ENCODE measurements at regions not wholly inside any gene's neighbourhood (a gene's known extent, or its start where the extent isn't known, plus 50 kb on each side); places are given as distances from the start of the nearest gene placed in this dataset.

DNA sequence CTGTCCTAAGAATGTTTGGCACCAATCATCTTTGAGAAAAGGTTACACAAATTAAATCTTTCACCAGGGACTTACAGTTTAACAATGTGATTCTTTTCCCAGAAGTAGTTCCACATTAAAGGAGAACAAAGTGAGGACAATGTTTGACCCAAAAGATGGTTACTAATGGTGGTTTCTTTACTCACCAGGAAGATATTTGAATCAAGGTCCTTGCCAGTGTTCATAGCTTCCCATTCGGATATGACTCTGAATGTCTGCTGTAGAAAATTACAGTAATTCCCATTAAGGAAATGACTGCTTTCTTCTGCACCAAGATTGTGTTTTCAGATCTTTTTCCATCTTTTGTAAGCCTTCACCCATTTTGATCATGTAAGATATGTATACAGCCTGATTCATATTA, 114.6 kb upstream of the ADAMTSL1 start:
- DNase-seq = no peak

DNA sequence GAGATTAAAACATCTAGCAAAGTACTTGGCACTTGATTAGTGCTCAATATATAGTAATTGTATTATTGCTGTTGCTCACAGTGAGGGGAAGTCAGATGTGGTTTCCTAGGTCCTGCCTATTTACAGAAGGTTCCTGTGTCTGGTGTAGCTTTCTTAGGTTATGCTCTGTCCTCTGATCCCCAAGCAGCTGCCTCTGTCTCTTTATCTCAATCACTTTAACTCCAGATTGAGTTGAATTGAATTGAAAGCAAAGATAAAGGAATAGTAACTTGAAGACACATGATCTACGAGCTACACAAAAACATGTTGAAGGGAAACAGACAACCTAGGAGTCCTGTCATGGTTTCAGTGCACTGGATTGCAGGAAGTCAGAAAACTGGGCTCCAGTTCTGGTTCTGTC, 113.9 kb upstream of the ADAMTSL1 start:
- DNase-seq = no peak

DNA sequence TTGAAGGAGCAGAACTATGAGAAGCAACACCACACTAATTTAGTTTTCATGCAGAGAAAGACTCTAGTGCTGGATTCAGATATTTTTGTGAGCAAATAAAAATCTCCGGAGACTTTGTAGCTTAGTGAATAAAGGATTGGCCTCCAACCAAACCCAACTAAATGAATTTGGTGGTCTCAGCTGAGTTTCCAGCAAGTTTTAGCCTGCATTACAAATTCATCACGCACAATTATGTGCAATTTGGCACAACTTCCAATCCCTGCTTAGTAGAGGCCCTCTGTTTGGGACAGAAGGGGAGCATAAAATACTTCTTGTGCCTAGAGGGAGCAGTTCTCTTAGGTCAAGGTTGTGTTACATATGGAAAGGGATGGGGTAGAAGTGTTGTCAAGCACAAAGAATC, 112.3 kb upstream of the ADAMTSL1 start:
- DNase-seq = no peak

DNA sequence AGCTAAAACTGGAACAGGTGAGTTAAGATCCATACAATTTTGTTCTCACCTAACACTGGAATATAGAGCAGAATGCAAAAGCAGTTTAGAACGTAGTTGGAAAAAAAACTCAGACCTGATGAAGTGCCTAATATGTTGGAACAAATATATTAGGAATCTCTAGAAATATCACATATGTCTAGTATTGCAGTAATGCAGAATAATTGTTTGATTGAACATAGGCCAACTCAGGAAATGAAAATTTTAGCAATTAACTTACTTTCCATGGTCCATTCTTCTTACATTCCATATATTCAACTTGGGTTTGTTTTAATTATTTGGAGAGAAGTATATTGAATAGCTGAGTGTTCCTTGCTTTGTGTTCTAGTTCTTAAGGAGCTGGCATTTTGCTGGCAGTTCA, 111.8 kb upstream of the ADAMTSL1 start:
- DNase-seq = no peak

DNA sequence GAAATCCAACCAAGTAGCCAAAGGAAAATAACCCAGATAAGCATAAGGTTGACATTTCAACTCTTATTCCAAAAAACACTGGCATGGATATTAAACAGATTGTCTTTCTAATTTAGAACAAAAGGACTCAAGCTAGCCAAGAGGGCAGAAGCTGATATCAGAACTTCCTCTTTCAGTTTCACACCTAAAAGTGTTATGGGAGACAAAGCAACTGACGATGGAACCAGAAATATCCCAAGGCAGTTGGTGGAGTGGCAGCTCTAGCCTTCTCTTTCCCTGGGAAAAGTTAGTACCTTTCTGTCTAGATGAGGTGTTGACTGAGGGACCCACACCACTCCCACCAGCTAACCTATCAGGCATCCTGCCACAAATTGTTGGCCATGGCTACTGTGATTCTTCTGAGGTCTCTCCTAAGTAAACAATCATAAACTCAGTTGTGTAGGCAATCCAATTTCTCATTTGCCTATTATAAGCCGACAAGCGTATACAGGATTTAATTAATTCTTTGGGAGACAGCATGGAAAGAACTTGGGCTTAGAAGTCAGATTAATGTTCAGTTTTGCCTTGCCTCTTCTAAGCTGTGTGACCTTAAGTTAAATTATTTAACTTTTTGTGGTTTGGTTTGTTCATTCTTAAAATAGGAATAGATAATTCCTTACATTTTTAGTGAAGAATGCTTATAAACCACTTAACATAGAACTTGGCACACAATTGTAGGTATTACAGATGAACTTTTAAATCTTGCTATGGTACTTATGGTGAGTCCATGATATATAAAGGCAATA, 110.9 kb upstream of the ADAMTSL1 start:
- no peak for DNase-seq

DNA sequence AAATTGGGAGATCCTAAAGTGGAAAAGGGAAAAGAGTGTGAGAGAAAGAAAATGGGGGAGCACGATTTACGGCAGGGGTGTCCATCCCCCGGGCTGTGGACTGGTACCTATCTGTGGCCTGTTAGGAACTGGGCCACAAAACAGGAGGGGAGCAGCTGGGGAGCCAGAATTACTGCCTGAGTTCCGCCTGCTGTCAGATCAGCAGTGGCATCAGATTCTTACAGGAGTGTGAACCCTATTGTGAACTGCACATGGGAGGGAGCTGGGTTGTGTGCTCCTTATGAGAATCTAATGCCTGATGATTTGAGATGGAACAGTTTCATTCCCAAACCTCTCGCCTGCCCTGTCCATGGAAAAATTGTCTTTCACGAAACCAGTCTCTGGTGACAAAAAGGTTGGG, 108.3 kb upstream of the ADAMTSL1 start:
- no peak for DNase-seq

DNA sequence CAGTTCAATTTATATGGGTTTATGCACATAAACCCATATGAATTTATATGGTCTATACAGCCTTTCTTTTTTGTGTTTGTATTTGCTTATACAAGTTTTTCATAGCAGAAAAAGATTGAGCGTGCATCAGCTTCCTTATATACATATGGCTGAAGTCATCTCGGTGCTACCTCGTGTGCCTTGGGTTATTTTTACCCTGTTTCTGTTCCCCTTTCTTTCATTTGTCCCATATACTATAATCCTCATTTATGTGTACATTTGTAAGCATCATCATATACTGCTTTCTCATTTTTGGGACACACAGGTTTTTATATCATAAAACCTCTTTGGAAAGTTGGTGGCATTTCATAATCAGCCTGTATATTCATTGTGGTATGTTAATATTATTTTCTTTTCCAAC, 107.8 kb upstream of the ADAMTSL1 start:
- DNase-seq = no peak

DNA sequence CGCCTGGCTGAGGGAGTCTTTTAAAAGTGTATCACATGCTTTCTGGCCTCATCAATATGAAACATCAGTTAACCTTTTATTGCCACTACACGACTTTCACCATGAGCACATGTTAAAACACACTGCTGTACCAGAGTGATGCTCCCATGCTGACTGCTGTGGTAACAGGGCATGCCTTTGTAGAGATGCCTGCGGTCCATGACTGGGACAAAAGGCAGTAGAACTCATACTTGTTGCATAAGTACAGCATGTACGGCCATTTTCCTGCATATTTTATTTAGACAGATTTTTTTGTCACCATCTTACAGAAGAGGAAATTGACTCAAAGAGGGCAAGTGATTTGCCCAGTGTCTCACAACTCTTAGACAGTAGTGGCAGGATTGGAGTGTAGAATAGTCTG, 105.7 kb upstream of the ADAMTSL1 start:
- DNase-seq = no peak

DNA sequence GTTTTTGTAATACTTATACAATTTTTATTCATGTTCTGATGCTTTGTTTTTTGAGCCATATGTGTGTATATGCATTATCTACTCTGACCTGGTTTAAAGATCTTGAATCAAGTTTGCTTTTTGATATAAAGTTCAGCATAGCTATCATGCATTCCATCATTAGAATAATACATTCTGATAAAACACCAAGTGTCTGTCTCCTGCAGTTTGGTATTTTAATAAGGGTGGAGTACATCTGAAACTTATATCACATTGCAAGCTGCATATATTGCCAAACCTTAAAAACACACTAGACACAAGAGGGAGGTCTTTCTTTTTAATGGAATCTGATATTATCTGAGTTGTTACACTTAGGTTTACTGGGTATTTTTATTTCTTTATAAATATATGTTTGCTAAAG, 102.8 kb upstream of the ADAMTSL1 start:
- DNase-seq = no peak

DNA sequence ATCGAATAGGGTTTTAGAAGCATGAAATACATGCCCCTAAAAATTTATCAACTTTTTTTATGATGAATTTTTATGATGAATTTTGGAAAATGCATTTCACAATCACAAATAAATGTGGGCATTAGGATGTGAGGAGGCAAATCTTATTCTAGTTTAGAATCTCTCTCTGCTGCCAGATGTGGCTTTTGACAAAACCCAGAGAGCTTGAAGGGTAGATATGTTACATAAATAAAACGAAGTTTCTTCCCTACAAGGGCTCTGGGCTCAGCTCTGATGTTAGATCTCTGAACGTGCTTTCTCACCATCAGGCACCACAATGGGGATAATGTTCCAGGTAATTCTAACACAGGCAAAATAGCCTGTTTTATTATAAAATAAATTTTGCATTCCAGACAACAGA, 102.3 kb upstream of the ADAMTSL1 start:
- no peak for DNase-seq

DNA sequence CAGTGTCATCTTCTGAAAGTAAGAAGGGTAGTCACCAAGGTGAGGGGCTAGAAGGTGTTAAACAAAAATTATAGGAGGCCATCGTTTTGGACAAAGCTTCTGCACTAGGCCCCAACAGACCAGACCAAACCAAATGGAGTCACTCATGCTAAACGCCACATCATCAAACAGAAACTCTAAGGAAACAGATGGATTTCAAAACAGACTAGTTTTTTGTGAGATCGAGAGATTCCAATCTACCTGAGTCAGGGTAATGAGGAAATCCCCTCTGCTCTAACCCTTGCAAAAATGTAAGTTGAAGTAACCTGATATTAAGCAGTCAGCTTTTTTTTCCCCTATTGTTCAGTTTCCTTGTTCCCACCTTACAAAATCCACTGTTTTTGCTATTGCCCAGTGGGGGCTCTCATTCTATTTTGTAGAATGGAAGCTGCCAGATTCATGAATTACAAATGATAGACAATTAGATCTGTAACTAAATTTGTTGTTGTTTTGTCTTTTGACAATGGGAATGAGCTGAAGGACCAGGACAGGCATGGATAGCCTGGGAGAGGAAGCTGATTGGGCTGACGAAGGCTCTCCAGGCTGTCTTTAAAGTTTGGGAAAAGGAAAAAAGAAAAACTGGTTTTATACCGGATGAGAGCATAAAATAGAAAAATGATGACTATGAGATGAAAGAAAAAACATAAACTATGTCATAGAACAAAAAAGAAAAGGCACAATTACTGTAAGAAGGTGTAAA, 94.7 kb upstream of the ADAMTSL1 start:
- DNase-seq = no peak

DNA sequence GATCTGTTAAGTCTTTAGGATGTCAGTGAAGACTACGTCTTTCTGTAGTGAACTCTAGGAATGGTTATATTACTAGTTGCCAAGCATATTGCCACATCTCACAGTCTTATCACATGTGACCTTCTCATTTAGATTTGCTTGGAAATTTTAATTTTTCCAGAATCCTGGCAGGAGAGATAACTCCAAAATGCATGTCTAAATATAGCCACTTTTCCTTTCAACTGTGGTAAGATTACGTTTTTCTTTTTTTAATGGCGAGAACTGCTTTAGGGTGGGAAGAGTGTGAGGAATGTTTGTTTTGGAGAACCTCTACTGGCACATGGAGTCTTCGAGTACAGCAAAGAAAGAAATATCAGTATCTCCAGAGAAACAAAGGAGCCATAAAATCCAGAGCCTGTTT, 91.7 kb upstream of the ADAMTSL1 start:
- DNase-seq = no peak

DNA sequence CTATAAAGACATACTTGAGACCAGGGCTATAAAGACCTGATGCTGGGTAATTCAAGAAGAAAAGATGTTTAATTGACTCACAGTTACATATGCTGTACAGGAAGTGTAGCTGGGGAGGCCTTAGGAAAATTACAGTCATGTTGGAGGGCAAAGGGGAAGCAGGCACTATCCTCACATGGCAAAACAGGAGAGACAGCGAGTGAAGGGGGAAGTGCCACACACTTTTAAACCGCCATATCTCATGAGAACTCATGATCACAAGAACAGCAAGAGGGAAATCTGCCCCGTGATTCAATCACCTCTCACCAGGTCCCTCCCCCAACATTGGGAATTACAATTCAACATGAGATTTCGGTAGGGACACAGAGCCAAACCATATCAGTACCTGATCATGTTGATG, 89.9 kb upstream of the ADAMTSL1 start:
- DNase-seq = no peak

DNA sequence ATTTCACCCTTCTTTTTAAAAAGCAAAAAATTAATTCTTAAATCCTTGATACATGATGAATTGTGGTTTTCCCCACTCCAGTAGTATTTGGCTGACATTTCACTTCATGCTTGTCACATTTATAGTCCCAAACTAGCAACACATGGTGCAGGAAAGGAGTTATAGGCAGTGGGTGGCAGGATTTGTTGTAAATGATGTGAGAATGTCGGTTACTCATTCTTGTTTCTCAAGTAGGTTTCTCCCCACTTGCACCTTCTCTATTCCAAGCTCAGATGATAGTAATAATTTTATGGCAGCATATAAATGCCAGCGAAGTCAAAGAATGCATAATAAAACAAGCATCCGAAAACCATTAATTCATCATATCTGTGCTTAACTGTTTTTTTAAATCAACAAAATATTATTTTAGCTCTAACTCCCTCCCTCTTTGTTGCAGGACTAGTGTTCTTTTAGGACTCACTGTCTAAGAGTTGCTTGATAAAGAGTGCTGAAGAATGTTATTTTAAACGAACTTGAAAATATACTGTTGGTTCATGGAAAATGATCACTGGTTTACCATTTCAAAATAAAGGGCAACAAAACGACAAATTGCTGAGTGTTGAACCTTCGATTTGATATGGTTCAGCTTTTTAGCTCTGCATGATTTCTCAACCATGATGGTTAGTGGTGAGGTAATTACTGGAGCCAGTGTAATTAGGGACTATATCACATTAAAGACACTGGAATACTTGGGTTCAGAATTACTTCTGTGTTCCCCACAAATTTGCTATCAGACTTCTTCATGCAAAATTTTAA, 88.1 kb upstream of the ADAMTSL1 start:
- no peak for DNase-seq

DNA sequence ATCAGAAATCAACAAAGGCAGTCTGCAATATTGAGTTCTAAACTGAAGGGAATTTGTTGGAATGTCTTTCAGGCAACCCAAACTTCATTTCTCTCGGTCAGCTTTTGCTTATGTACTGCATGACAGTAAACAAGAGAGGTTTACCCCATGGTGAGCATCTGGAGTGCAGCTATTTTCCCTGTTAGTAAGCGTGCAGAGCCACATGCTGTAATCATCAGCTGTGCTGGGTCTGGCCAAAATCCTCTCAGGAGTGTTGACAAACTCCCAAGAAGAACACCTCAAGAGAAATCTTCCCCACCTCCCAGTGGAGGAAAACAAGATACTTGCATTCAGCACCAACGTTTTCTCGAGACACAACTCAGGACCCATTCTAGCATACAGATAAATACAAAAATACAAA, 83.6 kb upstream of the ADAMTSL1 start:
- DNase-seq = no peak

DNA sequence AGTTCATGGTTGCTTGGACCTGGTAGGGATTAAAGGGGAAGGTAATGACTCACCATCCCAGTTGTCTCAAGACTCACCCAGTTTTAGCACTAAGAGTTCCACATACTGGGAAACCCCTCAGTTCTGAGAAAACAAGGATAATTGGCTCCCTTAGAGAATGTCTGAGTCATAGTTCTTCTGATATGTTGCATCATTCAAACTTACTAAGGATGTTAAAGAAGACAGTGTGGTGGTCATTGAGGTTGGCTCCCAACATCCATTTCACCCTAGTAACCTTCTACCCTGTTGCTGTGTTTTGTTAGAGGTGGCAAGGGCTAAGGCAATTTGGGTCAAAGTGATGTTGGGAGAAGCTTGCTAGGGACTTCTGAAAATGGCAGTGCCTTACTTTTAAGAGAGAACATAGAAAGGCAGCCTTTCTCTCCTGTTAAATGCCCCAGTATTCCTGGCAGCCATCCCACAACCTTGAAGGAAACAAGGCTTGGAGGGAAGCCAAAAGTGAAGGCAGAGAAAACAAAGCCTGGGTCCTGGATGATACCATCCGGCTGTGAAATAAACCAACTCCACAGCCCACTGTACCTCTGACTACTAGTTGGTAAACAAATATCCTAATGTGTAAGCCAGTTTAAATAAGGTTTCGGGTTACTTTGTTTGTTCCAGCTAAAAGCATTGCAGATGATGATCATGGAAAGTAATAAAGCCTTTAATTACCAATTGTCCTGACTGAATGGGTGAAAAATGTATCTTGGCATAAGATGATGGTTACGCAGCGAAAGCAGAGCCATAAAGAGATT, 80.4 kb upstream of the ADAMTSL1 start:
- peak; percentile 93 for DNase-seq

DNA sequence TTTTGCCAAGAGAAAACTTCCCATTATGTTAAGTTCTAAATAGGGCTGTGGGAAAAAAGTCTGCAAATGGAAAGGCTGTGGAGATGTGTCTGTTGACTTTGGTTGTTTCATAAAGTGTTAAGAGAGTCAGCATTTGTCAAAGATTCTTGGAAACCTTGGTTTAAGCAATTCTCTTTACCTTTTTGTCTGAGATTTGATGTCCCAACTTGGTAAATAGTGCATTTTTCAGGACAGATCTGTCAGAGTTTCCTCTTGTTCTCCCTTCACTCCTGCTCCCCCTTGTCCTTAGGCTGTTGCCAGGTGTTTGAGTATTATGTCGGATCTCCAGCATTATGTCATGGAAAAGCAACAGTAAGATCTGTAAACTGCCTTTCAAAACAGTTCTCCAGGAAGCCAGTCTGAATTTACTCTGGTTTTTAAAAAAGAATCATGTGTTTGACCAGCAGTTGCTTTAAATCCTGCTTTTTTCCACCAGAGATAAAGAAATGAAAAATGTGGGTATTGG, 79.1 kb upstream of the ADAMTSL1 start:
- DNase-seq = no peak

DNA sequence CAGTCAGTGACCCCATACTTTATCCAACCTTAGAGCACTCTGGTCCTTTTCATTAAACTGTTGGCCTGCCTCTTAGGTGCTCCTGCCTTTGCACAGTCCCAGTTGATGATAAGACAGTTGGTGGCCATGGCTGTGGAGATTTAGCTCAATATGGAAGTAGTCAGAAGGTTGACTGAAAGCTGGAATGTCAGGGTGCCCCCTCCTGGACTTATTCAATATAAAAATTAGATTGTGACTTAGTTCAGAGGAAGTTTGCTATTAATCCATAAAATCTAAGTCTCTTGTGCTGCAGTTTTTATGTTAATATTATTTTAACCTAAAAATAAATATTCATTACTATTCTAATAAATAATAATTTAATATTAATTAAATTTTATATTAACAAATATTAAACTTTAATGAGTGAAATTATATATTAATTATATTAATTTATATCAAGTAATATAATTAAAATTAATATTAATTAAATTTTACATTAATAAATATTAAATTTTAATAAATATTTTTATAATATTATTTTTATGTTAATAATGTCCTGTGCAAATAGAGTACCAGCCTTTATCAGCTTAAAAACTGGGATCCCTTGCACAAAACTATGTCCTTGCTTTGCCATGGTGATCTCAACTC, 77.7 kb upstream of the ADAMTSL1 start:
- DNase-seq = no peak

DNA sequence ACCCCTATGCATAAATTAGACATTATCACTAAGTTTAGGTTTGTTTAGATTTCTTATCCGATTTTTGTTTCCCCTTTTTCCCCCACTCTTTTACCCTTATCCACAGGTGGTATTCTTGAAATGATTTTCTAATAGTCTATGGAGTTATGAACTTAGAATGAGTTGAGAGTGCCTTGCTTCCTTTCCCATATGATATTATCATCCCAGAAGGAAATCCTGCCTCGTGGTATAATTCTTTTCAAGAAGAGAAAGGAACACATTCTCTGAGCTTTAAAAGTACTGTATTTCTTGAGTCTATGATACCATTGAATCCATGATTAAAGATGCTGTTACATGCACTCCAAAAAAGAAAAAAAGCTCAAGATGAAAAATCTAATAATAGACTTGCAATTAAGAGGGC, 76.9 kb upstream of the ADAMTSL1 start:
- no peak for DNase-seq

DNA sequence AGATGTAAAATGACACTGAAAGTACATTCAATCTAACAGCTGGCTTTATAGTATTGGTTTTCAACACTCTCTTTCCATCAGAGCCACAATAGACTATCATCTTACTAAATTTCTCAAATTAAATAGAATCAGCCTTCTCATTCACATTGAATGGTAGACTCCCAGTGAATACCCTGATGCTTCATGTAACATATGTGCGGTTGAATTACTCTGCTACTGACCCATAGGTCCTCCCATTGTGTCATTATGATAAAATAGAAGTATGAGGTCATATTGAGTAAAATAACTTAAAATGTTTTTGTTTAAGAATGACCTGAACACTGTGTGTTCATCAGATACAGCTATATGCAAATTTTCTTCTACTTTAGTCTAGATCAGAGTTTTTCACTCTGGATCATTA, 75.9 kb upstream of the ADAMTSL1 start:
- no peak for DNase-seq

DNA sequence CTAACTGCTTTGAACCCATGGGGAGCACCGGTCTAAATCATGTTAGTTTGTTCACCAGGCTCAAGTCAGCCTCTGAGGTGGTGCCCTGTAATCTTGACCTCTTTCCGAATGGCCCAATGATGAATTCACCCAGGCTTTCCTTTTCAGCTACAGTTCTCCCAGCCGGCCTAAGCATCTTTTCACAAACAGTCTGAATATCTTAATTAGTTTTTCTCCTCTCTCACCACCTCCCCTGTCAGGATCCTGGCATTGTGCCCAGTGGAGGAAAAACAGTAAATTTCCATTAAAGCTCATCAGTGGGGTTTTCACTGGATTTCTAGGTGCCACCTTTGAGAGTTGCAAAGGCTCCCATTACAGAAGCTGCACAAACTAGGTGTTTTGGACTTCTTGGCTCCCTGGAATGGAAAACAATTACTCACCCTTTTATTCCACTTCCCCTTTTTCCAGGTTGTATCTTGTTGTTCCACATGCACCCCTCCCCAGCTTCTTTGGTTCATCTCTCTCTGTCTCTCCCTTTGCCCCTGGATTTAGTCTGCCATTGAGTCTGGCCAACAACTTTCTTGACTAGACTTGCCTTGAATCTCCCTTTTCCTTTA, 69.4 kb upstream of the ADAMTSL1 start:
- DNase-seq = no peak

DNA sequence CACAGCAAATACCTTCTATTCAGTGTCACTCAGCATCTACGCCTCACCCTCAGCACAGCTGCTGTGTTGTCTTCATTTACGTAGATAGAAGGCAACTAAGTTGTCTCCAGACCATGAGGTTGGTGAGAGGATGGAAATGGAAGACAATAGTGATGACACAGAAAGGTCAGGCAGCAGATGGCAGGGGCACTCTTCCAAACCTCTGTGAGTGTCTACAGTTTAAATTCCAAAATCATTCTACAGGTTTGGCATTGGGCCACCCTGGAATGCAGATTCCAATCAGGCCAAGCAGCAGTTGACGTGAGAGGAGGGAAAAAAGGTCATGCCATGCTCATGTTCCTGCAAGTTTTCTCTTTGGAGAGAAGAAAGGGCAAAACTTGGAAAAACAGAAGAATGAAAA, 68.7 kb upstream of the ADAMTSL1 start:
- no peak for DNase-seq

Measured in NCI-H2107 (cell line).